Thoracic aorta (tissue), 2 donors: ENCODE measurements at regions not wholly inside any gene's neighbourhood (a gene's known extent, or its start where the extent isn't known, plus 50 kb on each side); places are given as distances from the start of the nearest gene placed in this dataset.

Experiments
- ATAC-seq: fragments of 150-250 bp; one replicate; pipeline ENCODE4 v1.8.0; 2017; ENCODE audit warnings: low read depth; ENCODE audit not compliant: insufficient number of reproducible peaks, low FRiP score
- DNase-seq: peaks from one replicate; pipeline ENCODE4 v3.0.0-alpha.2; 2020; ENCODE audit warnings: low spot score
- H3K27ac ChIP-seq, 2 donors: fragments of 200-600 bp; sonication (generic); 1 replicate in 1 of 2; 2 replicates in 1 of 2; pipeline ENCODE4 v1.5.1; 2016; ENCODE audit warnings: mild to moderate bottlenecking in 2 of 2, moderate library complexity in 2 of 2
- H3K27me3 ChIP-seq: fragments of 200-600 bp; sonication (generic); replicated peaks from 2 replicates; pipeline ENCODE4 v1.6.0; 2016; ENCODE audit warnings: mild to moderate bottlenecking; ENCODE audit not compliant: insufficient read depth
- H3K36me3 ChIP-seq: fragments of 200-600 bp; sonication (generic); one replicate; pipeline ENCODE4 v1.5.1; 2016
- H3K4me1 ChIP-seq, 2 donors: fragments of 200-600 bp; sonication (generic); 1 replicate in 1 of 2; 2 replicates in 1 of 2; pipeline versions ENCODE4 v1.5.1 to v1.6.0; 2016; ENCODE audit warnings: low read depth in 2 of 2, mild to moderate bottlenecking in 1 of 2; ENCODE audit not compliant: control insufficient read depth in 1 of 2
- H3K4me3 ChIP-seq: fragments of 200-600 bp; sonication (generic); 2 replicates; pipeline ENCODE4 v1.5.1; 2016; ENCODE audit warnings: mild to moderate bottlenecking
- H3K9me3 ChIP-seq: fragments of 200-600 bp; sonication (generic); 2 replicates; pipeline ENCODE4 v1.5.1; 2016
- CTCF ChIP-seq: fragments of 200-600 bp; sonication (generic); IDR thresholded peaks from one replicate; pipeline ENCODE4 v1.5.1; 2019; ENCODE audit warnings: antibody characterized with exemption

GRCh38 chr13:104281910-104282309 is 1215.7 kb upstream of the SLC10A2 start:
- no peaks in the 10 kb centered on the region for H3K36me3 ChIP-seq
- no peaks in the 10 kb centered on the region for H3K9me3 ChIP-seq
- H3K27ac ChIP-seq = no peak overlapping the region
- no peak for TF ChIP-seq CTCF
- H3K4me1 ChIP-seq = no peaks in the 10 kb centered on the region
- DNase-seq = no peak
- no peaks in the 10 kb centered on the region for H3K27me3 ChIP-seq
- H3K4me3 ChIP-seq = no peak overlapping the region
- no peak for ATAC-seq

GRCh38 chr13:104270731-104271130 is 1204.5 kb upstream of the SLC10A2 start:
- H3K9me3 ChIP-seq = no peaks in the 10 kb centered on the region
- ATAC-seq = no peak
- TF ChIP-seq CTCF = no peak

GRCh38 chr13:104267206-104267811 is 1201.1 kb upstream of the SLC10A2 start:
- no peak for TF ChIP-seq CTCF
- Histone ChIP-seq H3K4me1 (no peaks in the 10 kb centered on the region), H3K36me3 (no peaks in the 10 kb centered on the region), H3K9me3 (no peaks in the 10 kb centered on the region), H3K27me3 (no peaks in the 10 kb centered on the region), H3K27ac (no peak overlapping the region), H3K4me3 (no peak overlapping the region)
- ATAC-seq (no peak), DNase-seq (no peak)

More at GRCh38 chr13:104270731-104271130, 1204.5 kb upstream of the SLC10A2 start:
- Histone ChIP-seq H3K27me3 (no peaks in the 10 kb centered on the region), H3K4me1 (no peaks in the 10 kb centered on the region), H3K27ac (no peak overlapping the region), H3K4me3 (no peak overlapping the region), H3K36me3 (no peaks in the 10 kb centered on the region)
- no peak for DNase-seq

GRCh38 chr13:104256701-104257100 is 1190.5 kb upstream of the SLC10A2 start:
- Histone ChIP-seq H3K27ac (no peak overlapping the region), H3K36me3 (no peaks in the 10 kb centered on the region), H3K27me3 (no peaks in the 10 kb centered on the region), H3K4me3 (no peak overlapping the region), H3K9me3 (no peaks in the 10 kb centered on the region), H3K4me1 (no peaks in the 10 kb centered on the region)
- no peak for ATAC-seq
- TF ChIP-seq CTCF = no peak
- no peak for DNase-seq

GRCh38 chr13:104253063-104253680 is 1187.0 kb upstream of the SLC10A2 start:
- no peak for ATAC-seq
- Histone ChIP-seq H3K4me1 (no peaks in the 10 kb centered on the region), H3K27me3 (no peaks in the 10 kb centered on the region), H3K4me3 (no peak overlapping the region), H3K9me3 (no peaks in the 10 kb centered on the region), H3K36me3 (no peaks in the 10 kb centered on the region), H3K27ac (no peak overlapping the region)
- no peak for DNase-seq
- no peak for TF ChIP-seq CTCF
